K562 (cell line): ENCODE measurements at regions not wholly inside any gene's neighbourhood (a gene's known extent, or its start where the extent isn't known, plus 50 kb on each side); places are given as distances from the start of the nearest gene placed in this dataset.

Experiments used
- PHF21A ChIP-seq: fragments of 450-650 bp; IDR thresholded peaks from 2 replicates; pipeline ENCODE4 v1.6.1; 2017; ENCODE audit warnings: low read depth, borderline replicate concordance
- SP1 ChIP-seq: sonication (generic); formaldehyde crosslinking; IDR thresholded peaks from 2 replicates; pipeline ENCODE4 v1.8.1; 2022; ENCODE audit warnings: mild to moderate bottlenecking, missing genetic modification reagents
- ZBTB17 ChIP-seq: fragments of 450-650 bp; formaldehyde crosslinking; IDR thresholded peaks from 2 replicates; pipeline ENCODE4 v1.4.0; 2020; ENCODE audit warnings: mild to moderate bottlenecking
- TF ChIP-seq, protein P1 (sequence below): sonication (generic); formaldehyde crosslinking; IDR thresholded peaks from 2 replicates; pipeline ENCODE4 v1.8.1; 2023; ENCODE audit warnings: mild to moderate bottlenecking, missing genetic modification reagents, moderate library complexity
- TF ChIP-seq, protein P2 (sequence below), 3 experiments: IDR thresholded peaks in 2 of 3; conservative IDR thresholded peaks in 1 of 3; 2 replicates each; pipeline ENCODE4 v1.5.1; 2011 to 2012; ENCODE audit warnings: low read length in 3 of 3, mild to moderate bottlenecking in 3 of 3, control low read depth in 2 of 3, improper control_type of control experiment in 1 of 3, inconsistent platforms in 1 of 3, low read depth in 1 of 3, mixed read lengths in 1 of 3, moderate library complexity in 1 of 3; ENCODE audit not compliant: insufficient read depth in 2 of 3
- TF ChIP-seq, protein P3 (sequence below): sonication (generic); formaldehyde crosslinking; IDR thresholded peaks from 2 replicates; pipeline ENCODE4 v1.8.0; 2022; ENCODE audit warnings: mild to moderate bottlenecking, missing genetic modification reagents

DNA sequence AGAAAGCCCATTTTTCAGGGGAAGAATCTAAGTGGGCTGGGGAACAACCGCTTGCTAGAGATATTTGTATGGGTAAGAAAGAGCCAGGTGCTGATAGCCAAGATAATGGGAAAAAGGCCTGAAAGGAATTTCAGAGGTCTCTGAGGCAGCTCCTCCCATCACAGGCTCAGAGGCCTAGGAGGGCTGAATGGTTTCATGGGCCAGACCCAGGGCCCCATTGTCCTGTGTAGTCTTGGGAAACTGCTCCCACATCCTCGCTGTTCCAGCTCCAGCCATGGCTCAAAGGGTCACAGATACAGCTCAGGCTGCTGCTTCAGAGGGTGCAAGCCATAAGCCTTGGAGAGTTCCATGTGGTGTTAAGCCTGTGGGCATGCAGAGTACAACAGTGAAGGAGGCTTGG is 73.2 kb upstream of the ARHGAP20 start:
- TF ChIP-seq ZBTB17 (no peak), SP1 (CRISPR knock-in tag) (no peak), PHF21A (no peak)
- TF ChIP-seq, protein P1, sequence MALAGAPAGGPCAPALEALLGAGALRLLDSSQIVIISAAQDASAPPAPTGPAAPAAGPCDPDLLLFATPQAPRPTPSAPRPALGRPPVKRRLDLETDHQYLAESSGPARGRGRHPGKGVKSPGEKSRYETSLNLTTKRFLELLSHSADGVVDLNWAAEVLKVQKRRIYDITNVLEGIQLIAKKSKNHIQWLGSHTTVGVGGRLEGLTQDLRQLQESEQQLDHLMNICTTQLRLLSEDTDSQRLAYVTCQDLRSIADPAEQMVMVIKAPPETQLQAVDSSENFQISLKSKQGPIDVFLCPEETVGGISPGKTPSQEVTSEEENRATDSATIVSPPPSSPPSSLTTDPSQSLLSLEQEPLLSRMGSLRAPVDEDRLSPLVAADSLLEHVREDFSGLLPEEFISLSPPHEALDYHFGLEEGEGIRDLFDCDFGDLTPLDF (CRISPR knock-in tag) = no peak
- TF ChIP-seq, protein P2, sequence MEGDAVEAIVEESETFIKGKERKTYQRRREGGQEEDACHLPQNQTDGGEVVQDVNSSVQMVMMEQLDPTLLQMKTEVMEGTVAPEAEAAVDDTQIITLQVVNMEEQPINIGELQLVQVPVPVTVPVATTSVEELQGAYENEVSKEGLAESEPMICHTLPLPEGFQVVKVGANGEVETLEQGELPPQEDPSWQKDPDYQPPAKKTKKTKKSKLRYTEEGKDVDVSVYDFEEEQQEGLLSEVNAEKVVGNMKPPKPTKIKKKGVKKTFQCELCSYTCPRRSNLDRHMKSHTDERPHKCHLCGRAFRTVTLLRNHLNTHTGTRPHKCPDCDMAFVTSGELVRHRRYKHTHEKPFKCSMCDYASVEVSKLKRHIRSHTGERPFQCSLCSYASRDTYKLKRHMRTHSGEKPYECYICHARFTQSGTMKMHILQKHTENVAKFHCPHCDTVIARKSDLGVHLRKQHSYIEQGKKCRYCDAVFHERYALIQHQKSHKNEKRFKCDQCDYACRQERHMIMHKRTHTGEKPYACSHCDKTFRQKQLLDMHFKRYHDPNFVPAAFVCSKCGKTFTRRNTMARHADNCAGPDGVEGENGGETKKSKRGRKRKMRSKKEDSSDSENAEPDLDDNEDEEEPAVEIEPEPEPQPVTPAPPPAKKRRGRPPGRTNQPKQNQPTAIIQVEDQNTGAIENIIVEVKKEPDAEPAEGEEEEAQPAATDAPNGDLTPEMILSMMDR (IDR thresholded peaks at IDR 0.05 in 2 of 3, conservative IDR thresholded peaks at IDR 0.05 in 1 of 3; ENCODE audit: insufficient read depth in 2 of 3, low read depth in 1 of 3, low read length in 3 of 3) = no peak
- TF ChIP-seq, protein P3, sequence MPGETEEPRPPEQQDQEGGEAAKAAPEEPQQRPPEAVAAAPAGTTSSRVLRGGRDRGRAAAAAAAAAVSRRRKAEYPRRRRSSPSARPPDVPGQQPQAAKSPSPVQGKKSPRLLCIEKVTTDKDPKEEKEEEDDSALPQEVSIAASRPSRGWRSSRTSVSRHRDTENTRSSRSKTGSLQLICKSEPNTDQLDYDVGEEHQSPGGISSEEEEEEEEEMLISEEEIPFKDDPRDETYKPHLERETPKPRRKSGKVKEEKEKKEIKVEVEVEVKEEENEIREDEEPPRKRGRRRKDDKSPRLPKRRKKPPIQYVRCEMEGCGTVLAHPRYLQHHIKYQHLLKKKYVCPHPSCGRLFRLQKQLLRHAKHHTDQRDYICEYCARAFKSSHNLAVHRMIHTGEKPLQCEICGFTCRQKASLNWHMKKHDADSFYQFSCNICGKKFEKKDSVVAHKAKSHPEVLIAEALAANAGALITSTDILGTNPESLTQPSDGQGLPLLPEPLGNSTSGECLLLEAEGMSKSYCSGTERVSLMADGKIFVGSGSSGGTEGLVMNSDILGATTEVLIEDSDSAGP (CRISPR knock-in tag) = no peak
